Stimulated activated CD4-positive, alpha-beta T cell treated with anti-CD3 and anti-CD28 coated beads, Interleukin-12 subunit alpha, Interleukin-12 subunit beta, amount 100 ng/mL, for 4 hours (primary cell): ENCODE measurements at regions not wholly inside any gene's neighbourhood (a gene's known extent, or its start where the extent isn't known, plus 50 kb on each side); places are given as distances from the start of the nearest gene placed in this dataset.

Experiments
- DNase-seq: peaks from one replicate; pipeline ENCODE4 v3.0.0-alpha.2; 2020

- DNase-seq, result no peak
Measured at GRCh38 chr5:4924577-4924976, 215.6 kb upstream of the ADAMTS16 start.

GRCh38 chr5:4927097-4927496, 213.0 kb upstream of the ADAMTS16 start:
- no peak for DNase-seq

- no peak for DNase-seq
Measured at GRCh38 chr5:4928409-4928808, 211.7 kb upstream of the ADAMTS16 start.

- no peak for DNase-seq
Measured at GRCh38 chr5:4929092-4929655, 211.0 kb upstream of the ADAMTS16 start.

- no peak for DNase-seq
Measured at GRCh38 chr5:4939042-4939781, 200.9 kb upstream of the ADAMTS16 start.

- no peak for DNase-seq
Measured at GRCh38 chr5:4941161-4941560, 199.0 kb upstream of the ADAMTS16 start.

GRCh38 chr5:4941957-4942830, 197.9 kb upstream of the ADAMTS16 start:
- DNase-seq, result no peak

- no peak for DNase-seq
Measured at GRCh38 chr5:4942831-4943178, 197.3 kb upstream of the ADAMTS16 start.

- DNase-seq, result no peak
Measured at GRCh38 chr5:4945296-4945695, 194.8 kb upstream of the ADAMTS16 start.

- no peak for DNase-seq
Measured at GRCh38 chr5:4947106-4947505, 193.0 kb upstream of the ADAMTS16 start.

GRCh38 chr5:4947893-4948536, 192.1 kb upstream of the ADAMTS16 start:
- no peak for DNase-seq

GRCh38 chr5:4949108-4949507, 191.0 kb upstream of the ADAMTS16 start:
- DNase-seq, result no peak

GRCh38 chr5:4953576-4953975, 186.6 kb upstream of the ADAMTS16 start:
- no peak for DNase-seq

- no peak for DNase-seq
Measured at GRCh38 chr5:4954048-4954447, 186.1 kb upstream of the ADAMTS16 start.

- DNase-seq, result no peak
Measured at GRCh38 chr5:4963265-4963664, 176.9 kb upstream of the ADAMTS16 start.

- DNase-seq, result no peak
Measured at GRCh38 chr5:4969351-4969750, 170.8 kb upstream of the ADAMTS16 start.

- no peak for DNase-seq
Measured at GRCh38 chr5:4970171-4970570, 170.0 kb upstream of the ADAMTS16 start.

GRCh38 chr5:4976902-4977301, 163.2 kb upstream of the ADAMTS16 start:
- no peak for DNase-seq

- no peak for DNase-seq
Measured at GRCh38 chr5:4977416-4978110, 162.6 kb upstream of the ADAMTS16 start.

- DNase-seq, result no peak
Measured at GRCh38 chr5:4980201-4980600, 159.9 kb upstream of the ADAMTS16 start.

GRCh38 chr5:4981608-4982007, 158.5 kb upstream of the ADAMTS16 start:
- DNase-seq, result no peak

GRCh38 chr5:4983701-4984100, 156.4 kb upstream of the ADAMTS16 start:
- DNase-seq, result no peak

GRCh38 chr5:4984461-4984860, 155.7 kb upstream of the ADAMTS16 start:
- no peak for DNase-seq
